ENCODE measurements at regions not wholly inside any gene's neighbourhood (a gene's known extent, or its start where the extent isn't known, plus 50 kb on each side); places are given as distances from the start of the nearest gene placed in this dataset.

- H3K27ac Mint-ChIP-seq = no peak overlapping the region
- no peaks in the 10 kb centered on the region for H3K27me3 Mint-ChIP-seq
- H3K36me3 Mint-ChIP-seq (ENCODE audit: low read depth) = no peaks in the 10 kb centered on the region
- no peaks in the 10 kb centered on the region for H3K4me1 Mint-ChIP-seq
- H3K9me3 Mint-ChIP-seq = no peaks in the 10 kb centered on the region
- ChIA-PET CTCF (no interaction called here), POLR2A (no interaction called here)
- TF ChIP-seq, protein P1, sequence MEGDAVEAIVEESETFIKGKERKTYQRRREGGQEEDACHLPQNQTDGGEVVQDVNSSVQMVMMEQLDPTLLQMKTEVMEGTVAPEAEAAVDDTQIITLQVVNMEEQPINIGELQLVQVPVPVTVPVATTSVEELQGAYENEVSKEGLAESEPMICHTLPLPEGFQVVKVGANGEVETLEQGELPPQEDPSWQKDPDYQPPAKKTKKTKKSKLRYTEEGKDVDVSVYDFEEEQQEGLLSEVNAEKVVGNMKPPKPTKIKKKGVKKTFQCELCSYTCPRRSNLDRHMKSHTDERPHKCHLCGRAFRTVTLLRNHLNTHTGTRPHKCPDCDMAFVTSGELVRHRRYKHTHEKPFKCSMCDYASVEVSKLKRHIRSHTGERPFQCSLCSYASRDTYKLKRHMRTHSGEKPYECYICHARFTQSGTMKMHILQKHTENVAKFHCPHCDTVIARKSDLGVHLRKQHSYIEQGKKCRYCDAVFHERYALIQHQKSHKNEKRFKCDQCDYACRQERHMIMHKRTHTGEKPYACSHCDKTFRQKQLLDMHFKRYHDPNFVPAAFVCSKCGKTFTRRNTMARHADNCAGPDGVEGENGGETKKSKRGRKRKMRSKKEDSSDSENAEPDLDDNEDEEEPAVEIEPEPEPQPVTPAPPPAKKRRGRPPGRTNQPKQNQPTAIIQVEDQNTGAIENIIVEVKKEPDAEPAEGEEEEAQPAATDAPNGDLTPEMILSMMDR (IDR thresholded peaks at IDR 0.05) = no peak
- DNase-seq = no peak
- intact Hi-C loops (cut with micrococcal nuclease) = no loop called here
- ATAC-seq (ENCODE audit: low read depth) = no peak
- no peak overlapping the region for H3K4me3 Mint-ChIP-seq
Measured at GRCh38 chr2:193556766-193557470, 1362.2 kb upstream of the TMEFF2 start.

GRCh38 chr2:193549661-193550060 lies 1354.9 kb upstream of the TMEFF2 start:
- Mint-ChIP-seq H3K36me3 (ENCODE audit: low read depth) (no peaks in the 10 kb centered on the region), H3K27me3 (no peaks in the 10 kb centered on the region), H3K27ac (no peak overlapping the region), H3K4me3 (no peak overlapping the region), H3K4me1 (no peaks in the 10 kb centered on the region), H3K9me3 (peaks cover 4% of the 10 kb centered on the region)
- TF ChIP-seq, protein P1 (IDR thresholded peaks at IDR 0.05) = no peak
- intact Hi-C loops (cut with micrococcal nuclease) = no loop called here
- POLR2A ChIA-PET = no interaction called here
- CTCF ChIA-PET = no interaction called here
- ATAC-seq (ENCODE audit: low read depth) (no peak), DNase-seq (no peak)

- no peak overlapping the region for H3K4me3 Mint-ChIP-seq
- POLR2A ChIA-PET = no interaction called here
- no peaks in the 10 kb centered on the region for H3K36me3 Mint-ChIP-seq (ENCODE audit: low read depth)
- no peaks in the 10 kb centered on the region for H3K27me3 Mint-ChIP-seq
- no peaks in the 10 kb centered on the region for H3K4me1 Mint-ChIP-seq
- peaks cover 2% of the 10 kb centered on the region for H3K9me3 Mint-ChIP-seq
- DNase-seq (no peak), ATAC-seq (ENCODE audit: low read depth) (no peak)
- TF ChIP-seq, protein P1 (IDR thresholded peaks at IDR 0.05) = no peak
- CTCF ChIA-PET = no interaction called here
- intact Hi-C loops (cut with micrococcal nuclease) = no loop called here
- H3K27ac Mint-ChIP-seq = no peak overlapping the region
Measured at GRCh38 chr2:193542762-193543161, 1348.0 kb upstream of the TMEFF2 start.

GRCh38 chr2:193539188-193539587 lies 1344.5 kb upstream of the TMEFF2 start:
- Mint-ChIP-seq H3K4me3 (no peak overlapping the region), H3K9me3 (peaks cover 2% of the 10 kb centered on the region), H3K27ac (no peak overlapping the region), H3K36me3 (ENCODE audit: low read depth) (no peaks in the 10 kb centered on the region), H3K27me3 (no peaks in the 10 kb centered on the region), H3K4me1 (no peaks in the 10 kb centered on the region)
- ChIA-PET POLR2A (no interaction called here), CTCF (no interaction called here)
- TF ChIP-seq, protein P1 (IDR thresholded peaks at IDR 0.05) = no peak
- DNase-seq (no peak), ATAC-seq (ENCODE audit: low read depth) (no peak)
- intact Hi-C loops (cut with micrococcal nuclease) = no loop called here

- Mint-ChIP-seq H3K4me1 (no peaks in the 10 kb centered on the region), H3K4me3 (no peak overlapping the region), H3K27ac (no peak overlapping the region), H3K36me3 (ENCODE audit: low read depth) (no peaks in the 10 kb centered on the region), H3K9me3 (peaks cover 2% of the 10 kb centered on the region), H3K27me3 (no peaks in the 10 kb centered on the region)
- intact Hi-C loops (cut with micrococcal nuclease) = no loop called here
- CTCF ChIA-PET = no interaction called here
- ATAC-seq (ENCODE audit: low read depth) (no peak), DNase-seq (no peak)
- POLR2A ChIA-PET = no interaction called here
- TF ChIP-seq, protein P1 (IDR thresholded peaks at IDR 0.05) = no peak
Measured at GRCh38 chr2:193538061-193538460, 1343.3 kb upstream of the TMEFF2 start.
